DOHH2 (cell line): ENCODE measurements at regions not wholly inside any gene's neighbourhood (a gene's known extent, or its start where the extent isn't known, plus 50 kb on each side); places are given as distances from the start of the nearest gene placed in this dataset.

Experiments
- H3F3A ChIP-seq: fragments of 200-600 bp; sonication (generic), shearing (Covaris generic); 2 replicates; pipeline ENCODE4 v1.6.0; 2016; ENCODE audit warnings: antibody characterized with exemption, mild to moderate bottlenecking; ENCODE audit not compliant: control insufficient read depth, insufficient read depth
- H3K27ac ChIP-seq: fragments of 200-600 bp; sonication (generic); 2 replicates; pipeline ENCODE4 v1.5.1; 2014; ENCODE audit warnings: low read depth, mild to moderate bottlenecking, low read length, moderate library complexity
- H3K27me3 ChIP-seq: fragments of 200-600 bp; sonication (generic); 2 replicates; pipeline ENCODE4 v1.6.1; 2014; ENCODE audit warnings: mild to moderate bottlenecking, low read length, mixed read lengths; ENCODE audit not compliant: control insufficient read depth
- H3K36me3 ChIP-seq: fragments of 200-600 bp; sonication (generic); 2 replicates; pipeline ENCODE4 v1.6.1; 2014; ENCODE audit warnings: mild to moderate bottlenecking, low read length, moderate library complexity, mixed read lengths; ENCODE audit not compliant: control insufficient read depth
- H3K4me1 ChIP-seq: fragments of 200-600 bp; sonication (generic); 2 replicates; pipeline ENCODE4 v1.6.1; 2014; ENCODE audit warnings: mild to moderate bottlenecking, low read length, mixed read lengths; ENCODE audit not compliant: control insufficient read depth
- H3K4me2 ChIP-seq: fragments of 200-600 bp; sonication (generic); 2 replicates; pipeline ENCODE4 v1.6.0; 2014; ENCODE audit warnings: mild to moderate bottlenecking, low read length, moderate library complexity
- H3K4me3 ChIP-seq: fragments of 200-600 bp; sonication (generic); 2 replicates; pipeline ENCODE4 v1.5.1; 2014; ENCODE audit warnings: mild to moderate bottlenecking, low read length, mixed read lengths
- H3K79me2 ChIP-seq: fragments of 200-600 bp; sonication (generic); 2 replicates; pipeline ENCODE4 v1.6.1; 2014; ENCODE audit warnings: mild to moderate bottlenecking, low read length, mixed read lengths; ENCODE audit not compliant: control insufficient read depth
- H3K9me2 ChIP-seq: fragments of 200-600 bp; sonication (generic); replicated peaks from 2 replicates; pipeline ENCODE4 v1.6.1; 2014; ENCODE audit warnings: mild to moderate bottlenecking, low read length, mixed read lengths; ENCODE audit not compliant: control insufficient read depth
- H3K9me3 ChIP-seq: fragments of 200-600 bp; sonication (generic); 2 replicates; pipeline ENCODE4 v1.6.1; 2014; ENCODE audit warnings: antibody characterized with exemption, low read length, mixed read lengths; ENCODE audit not compliant: control insufficient read depth, insufficient read depth
- H4K20me1 ChIP-seq: fragments of 200-600 bp; sonication (generic); 2 replicates; pipeline ENCODE4 v1.6.0; 2014; ENCODE audit warnings: low read depth, mild to moderate bottlenecking, antibody characterized with exemption, low read length, moderate library complexity; ENCODE audit not compliant: control insufficient read depth, insufficient read depth
- CTCF ChIP-seq: fragments of 200-600 bp; sonication (generic); IDR thresholded peaks from one replicate; pipeline ENCODE4 v1.5.1; 2014; ENCODE audit warnings: antibody characterized with exemption, mild to moderate bottlenecking, low read depth, low read length; ENCODE audit not compliant: poor library complexity, severe bottlenecking
- EZH2phosphoT487 ChIP-seq: fragments of 200-600 bp; sonication (generic); IDR thresholded peaks from 2 replicates; pipeline ENCODE4 v1.6.1; 2017; ENCODE audit warnings: borderline replicate concordance, mild to moderate bottlenecking, antibody characterized with exemption, low read length, moderate library complexity, mixed read lengths

GRCh38 chr12:115060477-115061168 lies 376.6 kb upstream of the TBX3 start:
- Histone ChIP-seq H3K4me3 (no peak overlapping the region), H3K27ac (no peak overlapping the region), H3K4me2 (no peak overlapping the region), H3K36me3 (no peaks in the 10 kb centered on the region), H3K9me3 (no peaks in the 10 kb centered on the region), H3F3A (no peaks in the 10 kb centered on the region), H4K20me1 (no peaks in the 10 kb centered on the region), H3K4me1 (no peaks in the 10 kb centered on the region), H3K9me2 (no peaks in the 10 kb centered on the region), H3K27me3 (no peaks in the 10 kb centered on the region), H3K79me2 (no peaks in the 10 kb centered on the region)
- TF ChIP-seq EZH2phosphoT487 (no peak), CTCF (no peak)

- no peak overlapping the region for H3K27ac ChIP-seq
- no peaks in the 10 kb centered on the region for H3F3A ChIP-seq
- H3K9me3 ChIP-seq: no peaks in the 10 kb centered on the region
- no peaks in the 10 kb centered on the region for H3K36me3 ChIP-seq
- no peak overlapping the region for H3K4me3 ChIP-seq
- H3K4me2 ChIP-seq: no peak overlapping the region
- H3K79me2 ChIP-seq: no peaks in the 10 kb centered on the region
- no peaks in the 10 kb centered on the region for H3K9me2 ChIP-seq
- TF ChIP-seq CTCF: no peak
- TF ChIP-seq EZH2phosphoT487: no peak
- no peaks in the 10 kb centered on the region for H3K4me1 ChIP-seq
- no peaks in the 10 kb centered on the region for H3K27me3 ChIP-seq
- no peaks in the 10 kb centered on the region for H4K20me1 ChIP-seq
These were observed 373.5 kb upstream of the TBX3 start for GRCh38 chr12:115057445-115057844.

- H3K9me3 ChIP-seq: no peaks in the 10 kb centered on the region
- no peak overlapping the region for H3K4me3 ChIP-seq
- no peaks in the 10 kb centered on the region for H3K9me2 ChIP-seq
- no peaks in the 10 kb centered on the region for H4K20me1 ChIP-seq
- H3K4me2 ChIP-seq: no peak overlapping the region
- H3F3A ChIP-seq: no peaks in the 10 kb centered on the region
- no peaks in the 10 kb centered on the region for H3K36me3 ChIP-seq
- TF ChIP-seq EZH2phosphoT487: no peak
- TF ChIP-seq CTCF: no peak
- no peaks in the 10 kb centered on the region for H3K4me1 ChIP-seq
- H3K27ac ChIP-seq: no peak overlapping the region
- H3K27me3 ChIP-seq: no peaks in the 10 kb centered on the region
- H3K79me2 ChIP-seq: no peaks in the 10 kb centered on the region
These were observed 367.4 kb upstream of the TBX3 start for GRCh38 chr12:115051378-115051777.
